Small intestine (tissue), 7 donors: ENCODE measurements at regions not wholly inside any gene's neighbourhood (a gene's known extent, or its start where the extent isn't known, plus 50 kb on each side); places are given as distances from the start of the nearest gene placed in this dataset.

Experiments
- DNase-seq, 2 donors: peaks; one replicate each; pipeline versions ENCODE4 v3.0.0 to v3.0.0-alpha.2; 2013
- FAIRE-seq: peaks from 2 replicates; lab custom pipeline; 2012; peaks lifted over from hg19 to GRCh38; lab: Jason Lieb, UNC
- H3K27ac ChIP-seq, 3 donors: one replicate each; pipeline ENCODE4 v1.5.1; 2013; ENCODE audit warnings: low read length in 2 of 3, mild to moderate bottlenecking in 2 of 3, control low read depth in 1 of 3, inconsistent platforms in 1 of 3, low read depth in 1 of 3, moderate library complexity in 1 of 3
- H3K27me3 ChIP-seq, 3 donors: one replicate each; pipeline ENCODE4 v1.6.1; 2013; ENCODE audit warnings: low read length in 3 of 3, inconsistent platforms in 1 of 3; ENCODE audit not compliant: control insufficient read depth in 3 of 3, insufficient read depth in 3 of 3
- H3K36me3 ChIP-seq, 3 donors: one replicate each; pipeline ENCODE4 v1.6.1; 2013; ENCODE audit warnings: low read length in 3 of 3, inconsistent platforms in 1 of 3, low read depth in 1 of 3, mild to moderate bottlenecking in 1 of 3, moderate library complexity in 1 of 3; ENCODE audit not compliant: control insufficient read depth in 3 of 3, insufficient read depth in 2 of 3
- H3K4me1 ChIP-seq, 3 donors: one replicate each; pipeline ENCODE4 v1.6.1; 2013; ENCODE audit warnings: low read length in 2 of 3, inconsistent platforms in 1 of 3, low read depth in 1 of 3, mild to moderate bottlenecking in 1 of 3, moderate library complexity in 1 of 3; ENCODE audit not compliant: control insufficient read depth in 3 of 3, insufficient read depth in 2 of 3
- H3K4me3 ChIP-seq, 3 donors: one replicate each; pipeline ENCODE4 v1.5.1; 2013; ENCODE audit warnings: low read length in 3 of 3, control low read depth in 1 of 3, inconsistent platforms in 1 of 3, low read depth in 1 of 3, mild to moderate bottlenecking in 1 of 3, moderate library complexity in 1 of 3
- H3K9me3 ChIP-seq, 2 donors: one replicate each; pipeline ENCODE4 v1.6.1; 2013; ENCODE audit warnings: low read depth in 1 of 2, low read length in 1 of 2; ENCODE audit not compliant: control insufficient read depth in 2 of 2, insufficient read depth in 1 of 2
- WGBS, 3 donors: extraction: QIAGEN DNeasy Blood & Tissue Kit; methylation state at CpG; one replicate each; pipeline ENCODE4 v1.1.7; 2013; 5-methylcytosine and 5-hydroxymethylcytosine counted together
- donor health status: healthy with polysubstance abuse.
- donor health status: control.
- donor health status: control.
- donor health status: Bipolar disorder and iron deficiency.
- donor health status: healthy.

- DNase-seq (no peak), FAIRE-seq (no peak)
- Histone ChIP-seq H3K27ac (no peak overlapping the region), H3K36me3 (no peaks in the 10 kb centered on the region), H3K4me3 (no peak overlapping the region), H3K4me1 (no peaks in the 10 kb centered on the region), H3K27me3 (no peaks in the 10 kb centered on the region), H3K9me3 (no peaks in the 10 kb centered on the region)
- WGBS, 3 donors: 76 to 86% (median 86%) methylated on average over 6 of the region's 6 CpGs
Measured at GRCh38 chr2:151007365-151007764, 254.3 kb downstream of the RBM43 start.

GRCh38 chr2:151002959-151003600, 258.6 kb downstream of the RBM43 start:
- FAIRE-seq (no peak), DNase-seq (no peak)
- no peaks in the 10 kb centered on the region for H3K27me3 ChIP-seq
- no peak overlapping the region for H3K27ac ChIP-seq
- H3K36me3 ChIP-seq: no peaks in the 10 kb centered on the region
- H3K4me3 ChIP-seq: no peak overlapping the region
- no peaks in the 10 kb centered on the region for H3K9me3 ChIP-seq
- H3K4me1 ChIP-seq: no peaks in the 10 kb centered on the region
- WGBS, 3 donors: 93 to 95% (median 93%) methylated on average over 5 of the region's 5 CpGs

- Histone ChIP-seq H3K9me3 (no peaks in the 10 kb centered on the region), H3K27ac (no peak overlapping the region), H3K27me3 (no peaks in the 10 kb centered on the region), H3K4me1 (no peaks in the 10 kb centered on the region), H3K36me3 (no peaks in the 10 kb centered on the region), H3K4me3 (no peak overlapping the region)
- no peak for DNase-seq
- WGBS, 3 donors: 60 to 79% (median 71%) methylated on average over 7 of the region's 7 CpGs
- no peak for FAIRE-seq
Measured at GRCh38 chr2:150997702-150998440, 263.8 kb downstream of the RBM43 start.

GRCh38 chr2:150997066-150997465, 264.6 kb downstream of the RBM43 start:
- no peak overlapping the region for H3K27ac ChIP-seq
- FAIRE-seq: no peak
- no peaks in the 10 kb centered on the region for H3K27me3 ChIP-seq
- 94 to 95% (median 95%) methylated on average over 4 of the region's 4 CpGs for WGBS, 3 donors
- no peak for DNase-seq
- no peak overlapping the region for H3K4me3 ChIP-seq
- H3K36me3 ChIP-seq: no peaks in the 10 kb centered on the region
- H3K9me3 ChIP-seq: no peaks in the 10 kb centered on the region
- H3K4me1 ChIP-seq: no peaks in the 10 kb centered on the region

GRCh38 chr2:150994076-150994475, 267.6 kb downstream of the RBM43 start:
- WGBS, 3 donors: 58 to 82% (median 79%) methylated on average over 2 of the region's 2 CpGs

GRCh38 chr2:150989969-150990368, 271.7 kb downstream of the RBM43 start:
- peaks cover 0 to 12% of the 10 kb centered on the region in 2 donors for H3K9me3 ChIP-seq
- no peak overlapping the region for H3K4me3 ChIP-seq
- no peaks in the 10 kb centered on the region for H3K36me3 ChIP-seq
- H3K27ac ChIP-seq: no peak overlapping the region
- 53 to 88% (median 75%) methylated on average over 1 of the region's 1 CpG for WGBS, 3 donors
- no peaks in the 10 kb centered on the region for H3K27me3 ChIP-seq
- H3K4me1 ChIP-seq: no peaks in the 10 kb centered on the region
- DNase-seq (no peak), FAIRE-seq (no peak)

More at GRCh38 chr2:150994076-150994475, 267.6 kb downstream of the RBM43 start:
- H3K27ac ChIP-seq: no peak overlapping the region
- FAIRE-seq (no peak), DNase-seq (no peak)
- H3K4me1 ChIP-seq: no peaks in the 10 kb centered on the region
- H3K27me3 ChIP-seq: no peaks in the 10 kb centered on the region
- no peak overlapping the region for H3K4me3 ChIP-seq
- no peaks in the 10 kb centered on the region for H3K36me3 ChIP-seq
- no peaks in the 10 kb centered on the region for H3K9me3 ChIP-seq

GRCh38 chr2:150985741-150986140, 275.9 kb downstream of the RBM43 start:
- H3K27me3 ChIP-seq: no peaks in the 10 kb centered on the region
- FAIRE-seq (no peak), DNase-seq (no peak)
- H3K4me3 ChIP-seq: no peak overlapping the region
- peaks cover 0 to 3% (median 0%) of the 10 kb centered on the region in 3 donors for H3K4me1 ChIP-seq
- peaks cover 0 to 12% of the 10 kb centered on the region in 2 donors for H3K9me3 ChIP-seq
- H3K36me3 ChIP-seq: no peaks in the 10 kb centered on the region
- no peak overlapping the region for H3K27ac ChIP-seq

- peaks cover 0 to 3% (median 0%) of the 10 kb centered on the region in 3 donors for H3K4me1 ChIP-seq
- no peak overlapping the region for H3K4me3 ChIP-seq
- FAIRE-seq: no peak
- no peaks in the 10 kb centered on the region for H3K27me3 ChIP-seq
- WGBS, 3 donors: 89 to 92% (median 91%) methylated on average over 1 of the region's 1 CpG
- no peak overlapping the region for H3K27ac ChIP-seq
- H3K9me3 ChIP-seq: peaks cover 0 to 12% of the 10 kb centered on the region in 2 donors
- DNase-seq: no peak
- H3K36me3 ChIP-seq: no peaks in the 10 kb centered on the region
Measured at GRCh38 chr2:150983314-150983897, 278.3 kb downstream of the RBM43 start.
